GM12873 (cell line): ENCODE measurements at regions not wholly inside any gene's neighbourhood (a gene's known extent, or its start where the extent isn't known, plus 50 kb on each side); places are given as distances from the start of the nearest gene placed in this dataset.

Source experiments
- CTCF ChIP-seq: IDR thresholded peaks from 2 replicates; pipeline ENCODE4 v1.5.1; 2012; ENCODE audit warnings: low read depth, mild to moderate bottlenecking, moderate library complexity, low read length, control low read depth; ENCODE audit not compliant: insufficient read depth; ENCODE audit errors: missing control alignments

- TF ChIP-seq CTCF: no peak
Measured at GRCh38 chr4:58205446-58206235, 1095.5 kb upstream of the IGFBP7 start.

- TF ChIP-seq CTCF: no peak
Measured at GRCh38 chr4:58192217-58192616, 1082.0 kb upstream of the IGFBP7 start.

GRCh38 chr4:58191109-58191508, 1080.9 kb upstream of the IGFBP7 start:
- TF ChIP-seq CTCF: no peak

- TF ChIP-seq CTCF: no peak
Measured at GRCh38 chr4:58188316-58188715, 1078.1 kb upstream of the IGFBP7 start.

GRCh38 chr4:58175024-58175423, 1064.8 kb upstream of the IGFBP7 start:
- TF ChIP-seq CTCF: no peak

- no peak for TF ChIP-seq CTCF
Measured at GRCh38 chr4:58166490-58166889, 1056.3 kb upstream of the IGFBP7 start.

- TF ChIP-seq CTCF: no peak
Measured at GRCh38 chr4:58163156-58163555, 1053.0 kb upstream of the IGFBP7 start.
